ENCODE measurements at regions not wholly inside any gene's neighbourhood (a gene's known extent, or its start where the extent isn't known, plus 50 kb on each side); places are given as distances from the start of the nearest gene placed in this dataset.

- H3K36me3 ChIP-seq = no peaks in the 10 kb centered on the region
- H3K27ac ChIP-seq = no peak overlapping the region
- intact Hi-C loops (cut with DNase I) = no loop called here
- WGBS, 3 donors = 86 to 93% (median 86%) methylated on average over 5 of the region's 5 CpGs
- no peaks in the 10 kb centered on the region for H3K9me3 ChIP-seq
- no peak overlapping the region for H3K4me3 ChIP-seq
- TF ChIP-seq EP300 (IDR thresholded peaks at IDR 0.05) (no peak), POLR2A (IDR thresholded peaks at IDR 0.05) (no peak), CTCF (IDR thresholded peaks at IDR 0.05) (no peak)
- no peak for DNase-seq
- no peaks in the 10 kb centered on the region for H3K4me1 ChIP-seq (ENCODE audit: insufficient read depth)
- H3K27me3 ChIP-seq = no peaks in the 10 kb centered on the region
Measured at GRCh38 chr9:78678877-78679276, 382.0 kb downstream of the PSAT1 start.

- Histone ChIP-seq H3K27ac (no peak overlapping the region), H3K4me1 (ENCODE audit: insufficient read depth) (no peaks in the 10 kb centered on the region), H3K27me3 (no peaks in the 10 kb centered on the region), H3K36me3 (no peaks in the 10 kb centered on the region), H3K9me3 (no peaks in the 10 kb centered on the region), H3K4me3 (no peak overlapping the region)
- 96 to 98% (median 97%) methylated on average over 3 of the region's 3 CpGs for WGBS, 3 donors
- TF ChIP-seq EP300 (IDR thresholded peaks at IDR 0.05) = no peak
- TF ChIP-seq POLR2A (IDR thresholded peaks at IDR 0.05) = no peak
- TF ChIP-seq CTCF (IDR thresholded peaks at IDR 0.05) = no peak
- DNase-seq = no peak
- intact Hi-C loops (cut with DNase I) = no loop called here
Measured at GRCh38 chr9:78680196-78680595, 383.3 kb downstream of the PSAT1 start.

GRCh38 chr9:78682216-78682615 is 385.3 kb downstream of the PSAT1 start:
- Histone ChIP-seq H3K4me1 (ENCODE audit: insufficient read depth) (no peaks in the 10 kb centered on the region), H3K9me3 (no peaks in the 10 kb centered on the region), H3K4me3 (no peak overlapping the region), H3K27ac (no peak overlapping the region), H3K27me3 (no peaks in the 10 kb centered on the region), H3K36me3 (no peaks in the 10 kb centered on the region)
- DNase-seq = no peak
- 1 to 10% (median 2%) methylated on average over 5 of the region's 5 CpGs for WGBS, 3 donors
- intact Hi-C loops (cut with DNase I) = no loop called here
- TF ChIP-seq POLR2A (IDR thresholded peaks at IDR 0.05) = no peak

- DNase-seq = no peak
- TF ChIP-seq EP300 (IDR thresholded peaks at IDR 0.05) = no peak
- TF ChIP-seq CTCF (IDR thresholded peaks at IDR 0.05) = no peak
- TF ChIP-seq POLR2A (IDR thresholded peaks at IDR 0.05) = no peak
- 92 to 95% (median 95%) methylated on average over 1 of the region's 1 CpG for WGBS, 3 donors
- Histone ChIP-seq H3K4me1 (ENCODE audit: insufficient read depth) (no peaks in the 10 kb centered on the region), H3K4me3 (no peak overlapping the region), H3K27ac (no peak overlapping the region), H3K27me3 (no peaks in the 10 kb centered on the region), H3K36me3 (no peaks in the 10 kb centered on the region), H3K9me3 (no peaks in the 10 kb centered on the region)
- intact Hi-C loops (cut with DNase I) = no loop called here
Measured at GRCh38 chr9:78685471-78685870, 388.5 kb downstream of the PSAT1 start.

GRCh38 chr9:78688796-78689195 is 391.9 kb downstream of the PSAT1 start:
- Histone ChIP-seq H3K27me3 (no peaks in the 10 kb centered on the region), H3K4me1 (ENCODE audit: insufficient read depth) (no peaks in the 10 kb centered on the region), H3K4me3 (no peak overlapping the region), H3K36me3 (no peaks in the 10 kb centered on the region), H3K27ac (no peak overlapping the region), H3K9me3 (no peaks in the 10 kb centered on the region)
- WGBS, 3 donors = 63 to 84% (median 76%) methylated on average over 1 of the region's 1 CpG
- intact Hi-C loops (cut with DNase I) = no loop called here
- DNase-seq = no peak
- TF ChIP-seq CTCF (IDR thresholded peaks at IDR 0.05) (no peak), POLR2A (IDR thresholded peaks at IDR 0.05) (no peak), EP300 (IDR thresholded peaks at IDR 0.05) (no peak)

Data from ovary (tissue), 7 donors.